ENCODE measurements at regions not wholly inside any gene's neighbourhood (a gene's known extent, or its start where the extent isn't known, plus 50 kb on each side); places are given as distances from the start of the nearest gene placed in this dataset.

- H3K4me3 ChIP-seq: no peak overlapping the region
- no peak for DNase-seq
- H3K9me3 ChIP-seq: no peaks in the 10 kb centered on the region
- H3K36me3 ChIP-seq: no peaks in the 10 kb centered on the region
- no peaks in the 10 kb centered on the region for H3K27me3 ChIP-seq
- no peak overlapping the region for H3K27ac ChIP-seq
- intact Hi-C loops (cut with DNase I): no loop called here
- no peak overlapping the region for H3K9ac ChIP-seq (ENCODE audit: low read depth in 2 of 2, low read length in 2 of 2)
- no peaks in the 10 kb centered on the region for H3K4me1 ChIP-seq
- TF ChIP-seq CTCF (IDR thresholded peaks at IDR 0.05): no peak
Observed at GRCh38 chr4:137122876-137123275, 409.4 kb downstream of the PCDH18 start.

- Histone ChIP-seq H3K36me3 (no peaks in the 10 kb centered on the region), H3K27ac (no peak overlapping the region), H3K9me3 (no peaks in the 10 kb centered on the region), H3K4me3 (no peak overlapping the region), H3K4me1 (no peaks in the 10 kb centered on the region), H3K27me3 (no peaks in the 10 kb centered on the region), H3K9ac (ENCODE audit: low read depth in 2 of 2, low read length in 2 of 2) (no peak overlapping the region)
- no peak for TF ChIP-seq CTCF (IDR thresholded peaks at IDR 0.05)
- intact Hi-C loops (cut with DNase I): no loop called here
- DNase-seq: no peak
Observed at GRCh38 chr4:137116144-137116543, 416.1 kb downstream of the PCDH18 start.

GRCh38 chr4:137106733-137107132, 425.6 kb downstream of the PCDH18 start:
- Histone ChIP-seq H3K36me3 (no peaks in the 10 kb centered on the region), H3K27ac (no peak overlapping the region), H3K9me3 (no peaks in the 10 kb centered on the region), H3K27me3 (no peaks in the 10 kb centered on the region), H3K9ac (ENCODE audit: low read depth in 2 of 2, low read length in 2 of 2) (no peak overlapping the region), H3K4me1 (no peaks in the 10 kb centered on the region), H3K4me3 (no peak overlapping the region)
- intact Hi-C loops (cut with DNase I): no loop called here
- TF ChIP-seq CTCF (IDR thresholded peaks at IDR 0.05): no peak
- DNase-seq: no peak

- Histone ChIP-seq H3K4me3 (no peak overlapping the region), H3K9me3 (no peaks in the 10 kb centered on the region), H3K27ac (no peak overlapping the region), H3K9ac (ENCODE audit: low read depth in 2 of 2, low read length in 2 of 2) (no peak overlapping the region), H3K27me3 (no peaks in the 10 kb centered on the region), H3K4me1 (no peaks in the 10 kb centered on the region), H3K36me3 (no peaks in the 10 kb centered on the region)
- TF ChIP-seq CTCF (IDR thresholded peaks at IDR 0.05): no peak
- DNase-seq: no peak
- intact Hi-C loops (cut with DNase I): no loop called here
Observed at GRCh38 chr4:137106287-137106686, 426.0 kb downstream of the PCDH18 start.

GRCh38 chr4:137090951-137091350, 441.3 kb downstream of the PCDH18 start:
- no peak overlapping the region for H3K27ac ChIP-seq
- no peak for DNase-seq
- no peak overlapping the region for H3K4me3 ChIP-seq
- H3K4me1 ChIP-seq: no peaks in the 10 kb centered on the region
- no peaks in the 10 kb centered on the region for H3K27me3 ChIP-seq
- no peaks in the 10 kb centered on the region for H3K9me3 ChIP-seq
- no peaks in the 10 kb centered on the region for H3K36me3 ChIP-seq
- intact Hi-C loops (cut with DNase I): no loop called here
- no peak overlapping the region for H3K9ac ChIP-seq (ENCODE audit: low read depth in 2 of 2, low read length in 2 of 2)
- no peak for TF ChIP-seq CTCF (IDR thresholded peaks at IDR 0.05)

Data from colonic mucosa (tissue), 4 donors.